ENCODE measurements at regions not wholly inside any gene's neighbourhood (a gene's known extent, or its start where the extent isn't known, plus 50 kb on each side); places are given as distances from the start of the nearest gene placed in this dataset.

- no peak for DNase-seq (ENCODE audit: low read depth in 2 of 2)
Measured at GRCh38 chr6:155599561-155599960, 143.9 kb upstream of the NOX3 start.

- no peak for DNase-seq (ENCODE audit: low read depth in 2 of 2)
Measured at GRCh38 chr6:155599160-155599559, 143.5 kb upstream of the NOX3 start.

GRCh38 chr6:155595284-155595683 lies 139.6 kb upstream of the NOX3 start:
- DNase-seq (ENCODE audit: low read depth in 2 of 2), result no peak

- no peak for DNase-seq (ENCODE audit: low read depth in 2 of 2)
Measured at GRCh38 chr6:155591741-155592140, 136.1 kb upstream of the NOX3 start.

- no peak for DNase-seq (ENCODE audit: low read depth in 2 of 2)
Measured at GRCh38 chr6:155589190-155589589, 133.6 kb upstream of the NOX3 start.

GRCh38 chr6:155587817-155588216 lies 132.2 kb upstream of the NOX3 start:
- no peak for DNase-seq (ENCODE audit: low read depth in 2 of 2)

GRCh38 chr6:155586090-155586489 lies 130.5 kb upstream of the NOX3 start:
- no peak for DNase-seq (ENCODE audit: low read depth in 2 of 2)

GRCh38 chr6:155584006-155584405 lies 128.4 kb upstream of the NOX3 start:
- DNase-seq (ENCODE audit: low read depth in 2 of 2), result no peak

GRCh38 chr6:155582016-155582991 lies 126.7 kb upstream of the NOX3 start:
- DNase-seq (ENCODE audit: low read depth in 2 of 2), result no peak

- no peak for DNase-seq (ENCODE audit: low read depth in 2 of 2)
Measured at GRCh38 chr6:155580904-155581303, 125.3 kb upstream of the NOX3 start.

GRCh38 chr6:155578251-155578650 lies 122.6 kb upstream of the NOX3 start:
- no peak for DNase-seq (ENCODE audit: low read depth in 2 of 2)

GRCh38 chr6:155561966-155562364 lies 106.3 kb upstream of the NOX3 start:
- no peak for DNase-seq (ENCODE audit: low read depth in 2 of 2)

GRCh38 chr6:155561257-155561965 lies 105.8 kb upstream of the NOX3 start:
- DNase-seq (ENCODE audit: low read depth in 2 of 2), result no peak

GRCh38 chr6:155549928-155550327 lies 94.3 kb upstream of the NOX3 start:
- DNase-seq (ENCODE audit: low read depth in 2 of 2), result no peak

GRCh38 chr6:155549028-155549798 lies 93.6 kb upstream of the NOX3 start:
- DNase-seq (ENCODE audit: low read depth in 2 of 2), result no peak

GRCh38 chr6:155548576-155548975 lies 92.9 kb upstream of the NOX3 start:
- no peak for DNase-seq (ENCODE audit: low read depth in 2 of 2)

- DNase-seq (ENCODE audit: low read depth in 2 of 2), result no peak
Measured at GRCh38 chr6:155544677-155545076, 89.0 kb upstream of the NOX3 start.

GRCh38 chr6:155543166-155543847 lies 87.7 kb upstream of the NOX3 start:
- DNase-seq (ENCODE audit: low read depth in 2 of 2), result no peak

GRCh38 chr6:155542036-155542435 lies 86.4 kb upstream of the NOX3 start:
- no peak for DNase-seq (ENCODE audit: low read depth in 2 of 2)

GRCh38 chr6:155538708-155539390 lies 83.2 kb upstream of the NOX3 start:
- no peak for DNase-seq (ENCODE audit: low read depth in 2 of 2)

GRCh38 chr6:155534678-155535077 lies 79.0 kb upstream of the NOX3 start:
- no peak for DNase-seq (ENCODE audit: low read depth in 2 of 2)
